ENCODE measurements at regions not wholly inside any gene's neighbourhood (a gene's known extent, or its start where the extent isn't known, plus 50 kb on each side); places are given as distances from the start of the nearest gene placed in this dataset.

DNA sequence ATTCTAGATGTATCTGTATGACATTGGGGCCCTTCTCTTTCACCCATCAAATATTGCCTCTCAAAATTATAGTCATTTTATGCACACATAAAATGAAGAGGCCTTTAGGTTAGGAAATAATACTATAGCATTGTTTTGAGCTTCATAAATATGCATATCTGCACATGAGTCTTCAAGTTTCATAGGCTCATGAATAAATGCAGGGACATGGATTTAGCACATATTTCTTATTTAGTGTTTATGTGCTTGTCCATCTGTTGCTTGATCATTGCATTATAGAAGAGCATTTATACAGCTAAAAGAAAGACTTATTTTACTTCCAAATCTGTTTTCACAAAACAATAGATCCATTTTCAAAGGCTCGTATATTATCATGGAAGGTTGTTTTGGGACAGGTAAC is 455.8 kb downstream of the EPM2A start:
- TF ChIP-seq EP300 (IDR thresholded peaks at IDR 0.05), result no peak
- TF ChIP-seq, protein P1, sequence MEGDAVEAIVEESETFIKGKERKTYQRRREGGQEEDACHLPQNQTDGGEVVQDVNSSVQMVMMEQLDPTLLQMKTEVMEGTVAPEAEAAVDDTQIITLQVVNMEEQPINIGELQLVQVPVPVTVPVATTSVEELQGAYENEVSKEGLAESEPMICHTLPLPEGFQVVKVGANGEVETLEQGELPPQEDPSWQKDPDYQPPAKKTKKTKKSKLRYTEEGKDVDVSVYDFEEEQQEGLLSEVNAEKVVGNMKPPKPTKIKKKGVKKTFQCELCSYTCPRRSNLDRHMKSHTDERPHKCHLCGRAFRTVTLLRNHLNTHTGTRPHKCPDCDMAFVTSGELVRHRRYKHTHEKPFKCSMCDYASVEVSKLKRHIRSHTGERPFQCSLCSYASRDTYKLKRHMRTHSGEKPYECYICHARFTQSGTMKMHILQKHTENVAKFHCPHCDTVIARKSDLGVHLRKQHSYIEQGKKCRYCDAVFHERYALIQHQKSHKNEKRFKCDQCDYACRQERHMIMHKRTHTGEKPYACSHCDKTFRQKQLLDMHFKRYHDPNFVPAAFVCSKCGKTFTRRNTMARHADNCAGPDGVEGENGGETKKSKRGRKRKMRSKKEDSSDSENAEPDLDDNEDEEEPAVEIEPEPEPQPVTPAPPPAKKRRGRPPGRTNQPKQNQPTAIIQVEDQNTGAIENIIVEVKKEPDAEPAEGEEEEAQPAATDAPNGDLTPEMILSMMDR (IDR thresholded peaks at IDR 0.05), result no peak
- TF ChIP-seq POLR2A (IDR thresholded peaks at IDR 0.05), result no peak

Data from suprapubic skin (tissue), 3 donors.